A673 (cell line): ENCODE measurements at regions not wholly inside any gene's neighbourhood (a gene's known extent, or its start where the extent isn't known, plus 50 kb on each side); places are given as distances from the start of the nearest gene placed in this dataset.

Source experiments
- EZH2 ChIP-seq: fragments of 200-600 bp; sonication (generic); IDR thresholded peaks from 2 replicates; pipeline ENCODE4 v1.6.1; 2017; ENCODE audit warnings: borderline replicate concordance, low read depth, mild to moderate bottlenecking, mixed read lengths, antibody characterized with exemption, low read length; ENCODE audit not compliant: poor library complexity, severe bottlenecking
- TF ChIP-seq, protein P1 (sequence below): fragments of 300-800, 200-600 bp; sonication (generic); conservative IDR thresholded peaks from 2 replicates; pipeline ENCODE4 v1.5.1; 2017; ENCODE audit warnings: low read depth, mild to moderate bottlenecking, antibody characterized with exemption, low read length, moderate library complexity, mixed read lengths

GRCh38 chr11:16512198-16512898, 156.0 kb upstream of the SOX6 start:
- no peak for TF ChIP-seq EZH2
- TF ChIP-seq, protein P1, sequence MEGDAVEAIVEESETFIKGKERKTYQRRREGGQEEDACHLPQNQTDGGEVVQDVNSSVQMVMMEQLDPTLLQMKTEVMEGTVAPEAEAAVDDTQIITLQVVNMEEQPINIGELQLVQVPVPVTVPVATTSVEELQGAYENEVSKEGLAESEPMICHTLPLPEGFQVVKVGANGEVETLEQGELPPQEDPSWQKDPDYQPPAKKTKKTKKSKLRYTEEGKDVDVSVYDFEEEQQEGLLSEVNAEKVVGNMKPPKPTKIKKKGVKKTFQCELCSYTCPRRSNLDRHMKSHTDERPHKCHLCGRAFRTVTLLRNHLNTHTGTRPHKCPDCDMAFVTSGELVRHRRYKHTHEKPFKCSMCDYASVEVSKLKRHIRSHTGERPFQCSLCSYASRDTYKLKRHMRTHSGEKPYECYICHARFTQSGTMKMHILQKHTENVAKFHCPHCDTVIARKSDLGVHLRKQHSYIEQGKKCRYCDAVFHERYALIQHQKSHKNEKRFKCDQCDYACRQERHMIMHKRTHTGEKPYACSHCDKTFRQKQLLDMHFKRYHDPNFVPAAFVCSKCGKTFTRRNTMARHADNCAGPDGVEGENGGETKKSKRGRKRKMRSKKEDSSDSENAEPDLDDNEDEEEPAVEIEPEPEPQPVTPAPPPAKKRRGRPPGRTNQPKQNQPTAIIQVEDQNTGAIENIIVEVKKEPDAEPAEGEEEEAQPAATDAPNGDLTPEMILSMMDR, result no peak
